GM12878 (cell line): ENCODE measurements at regions not wholly inside any gene's neighbourhood (a gene's known extent, or its start where the extent isn't known, plus 50 kb on each side); places are given as distances from the start of the nearest gene placed in this dataset.

Experiments
- ATAC-seq: fragments of 200-7000 bp; cut with Tn5 transposase; 3 replicates; pipeline ENCODE4 v1.9.1; 2020; ENCODE audit warnings: mild to moderate bottlenecking, moderate library complexity
- BruUV-seq: library from RNA; stranded (reverse); fragments of 400-500 nt; replicated peaks from 2 replicates; lab custom pipeline; 2021; lab: Mats Ljungman, UMichigan
- CTCF ChIA-PET: fragments of 300-600 bp; sonication (Branson Sonifier 250); formaldehyde crosslinking; extraction: SDS; loops from one replicate; lab custom pipeline; 2021; ENCODE audit warnings: inconsistent platforms; lab: Yijun Ruan, JAX
- POLR2A ChIA-PET: fragments of 350-600 bp; formaldehyde crosslinking; extraction: SDS; loops from one replicate; lab custom pipeline; 2021; ENCODE audit warnings: inconsistent platforms; lab: Charles Lee
- RAD21 ChIA-PET: fragments of 300-600 bp; sonication (Branson Sonifier 250); formaldehyde crosslinking; loops from one replicate; lab custom pipeline; 2023; ENCODE audit warnings: antibody characterized with exemption; ENCODE audit not compliant: unreplicated experiment; lab: Charles Lee
- SMC1A ChIA-PET: fragments of 300-600 bp; sonication (Branson Sonifier 250); formaldehyde crosslinking; loops from one replicate; lab custom pipeline; 2023; ENCODE audit not compliant: unreplicated experiment, uncharacterized antibody; lab: Charles Lee
- DNase-seq: peaks from one replicate; pipeline ENCODE4 v3.0.0-alpha.2; 2011; ENCODE audit warnings: low read depth, low spot score
- FAIRE-seq: peaks from 3 replicates; lab custom pipeline; 2011; peaks lifted over from hg19 to GRCh38; lab: Jason Lieb, UNC
- H2AFZ ChIP-seq: 2 replicates; pipeline ENCODE4 v1.6.0; 2011; ENCODE audit warnings: low read depth, low read length, control low read depth; ENCODE audit not compliant: control insufficient read depth
- H3K27ac ChIP-seq: 2 replicates; pipeline ENCODE4 v1.5.1; 2011; ENCODE audit warnings: control low read depth; ENCODE audit not compliant: control insufficient read depth, insufficient read depth
- H3K27me3 ChIP-seq, 2 experiments: replicated peaks in 1 of 2; 2 replicates each; pipeline versions ENCODE4 v1.6.0 to v1.6.1; 2011; ENCODE audit warnings: low read length in 1 of 2; ENCODE audit not compliant: control insufficient read depth in 2 of 2, insufficient read depth in 2 of 2
- H3K36me3 ChIP-seq, 2 experiments: 2 replicates each; pipeline ENCODE4 v1.5.1; 2011; ENCODE audit warnings: low read length in 1 of 2; ENCODE audit not compliant: control insufficient read depth in 2 of 2, insufficient read depth in 2 of 2
- H3K4me1 ChIP-seq: 2 replicates; pipeline ENCODE4 v1.6.1; 2011; ENCODE audit warnings: mild to moderate bottlenecking, low read length, moderate library complexity, mixed read lengths; ENCODE audit not compliant: control insufficient read depth, insufficient read depth
- H3K4me2 ChIP-seq: 2 replicates; pipeline ENCODE4 v1.6.0; 2011; ENCODE audit warnings: control low read depth; ENCODE audit not compliant: control insufficient read depth, insufficient read depth
- H3K4me3 ChIP-seq: fragments of 200-600 bp; sonication (generic); 2 replicates; pipeline ENCODE4 v1.5.1; 2016
- H3K79me2 ChIP-seq: 2 replicates; pipeline ENCODE4 v1.6.0; 2011; ENCODE audit warnings: low read length; ENCODE audit not compliant: control insufficient read depth, insufficient read depth
- H3K9ac ChIP-seq: 2 replicates; pipeline ENCODE4 v1.8.0; 2011; ENCODE audit warnings: low read length, control low read depth, mixed read lengths; ENCODE audit not compliant: control insufficient read depth, insufficient read depth
- H3K9me3 ChIP-seq: replicated peaks from 3 replicates; pipeline ENCODE4 v1.5.1; 2011; ENCODE audit warnings: mild to moderate bottlenecking, low read length; ENCODE audit not compliant: control insufficient read depth, insufficient read depth
- H4K20me1 ChIP-seq: 2 replicates; pipeline ENCODE4 v1.6.0; 2011; ENCODE audit not compliant: control insufficient read depth, insufficient read depth
- FOXM1 ChIP-seq: IDR thresholded peaks from 2 replicates; pipeline ENCODE4 v1.6.1; 2012; ENCODE audit warnings: low read depth, mild to moderate bottlenecking, inconsistent platforms, low read length, moderate library complexity
- HDAC6 ChIP-seq: fragments of 200-600 bp; sonication (generic); IDR thresholded peaks from one replicate; pipeline ENCODE4 v1.8.0; 2017; ENCODE audit warnings: antibody characterized with exemption; ENCODE audit not compliant: unreplicated experiment
- NFYA ChIP-seq: IDR thresholded peaks from 2 replicates; pipeline ENCODE4 v1.6.1; 2011; ENCODE audit warnings: low read depth, mild to moderate bottlenecking, low read length, improper control_type of control experiment, borderline replicate concordance
- NR2C1 ChIP-seq: fragments of 450-650 bp; IDR thresholded peaks from 2 replicates; pipeline ENCODE4 v1.6.1; 2017; ENCODE audit warnings: antibody characterized with exemption, mild to moderate bottlenecking, moderate library complexity
- RAD51 ChIP-seq: fragments of 450-650 bp; IDR thresholded peaks from 2 replicates; pipeline ENCODE4 v1.6.1; 2016; ENCODE audit warnings: moderate library complexity, mild to moderate bottlenecking, inconsistent platforms
- STAT3 ChIP-seq: IDR thresholded peaks from 2 replicates; pipeline ENCODE4 v1.6.1; 2011; ENCODE audit warnings: low read depth, low read length, improper control_type of control experiment
- SUPT20H ChIP-seq: IDR thresholded peaks from 2 replicates; pipeline ENCODE4 v1.6.1; 2011; ENCODE audit warnings: low read depth, mild to moderate bottlenecking, low read length, moderate library complexity, borderline replicate concordance; ENCODE audit not compliant: control insufficient read depth
- ZNF217 ChIP-seq: fragments of 450-650 bp; IDR thresholded peaks from 2 replicates; pipeline ENCODE4 v1.6.1; 2017; ENCODE audit warnings: antibody characterized with exemption, mild to moderate bottlenecking
- ZNF622 ChIP-seq: fragments of 450-650 bp; IDR thresholded peaks from 2 replicates; pipeline ENCODE4 v1.6.1; 2017; ENCODE audit warnings: mild to moderate bottlenecking, inconsistent platforms
- WGBS: methylation state at CpG from one replicate; pipeline ENCODE4 v1.1.6; 2016; ENCODE audit warnings: low lambda C conversion rate; ENCODE audit not compliant: insufficient replicate concordance, insufficient coverage; ENCODE audit errors: missing lambda C conversion rate; 5-methylcytosine and 5-hydroxymethylcytosine counted together
- in situ Hi-C: fragments of 300-500 bp; cut with MboI; formaldehyde crosslinking; loops from 9 replicates; pipeline ENCODE4 v1.14.3; 2018; ENCODE audit warnings: mixed read lengths
- intact Hi-C: fragments of 100-400 bp; cut with micrococcal nuclease; formaldehyde crosslinking; loops from one replicate; pipeline ENCODE4 v1.14.2; 2022; ENCODE audit not compliant: unreplicated experiment
- TF ChIP-seq, protein P1 (sequence below): fragments of 150-350 bp; IDR thresholded peaks from 2 replicates; pipeline ENCODE4 v1.6.1; 2014; ENCODE audit warnings: mild to moderate bottlenecking, low read depth, low read length
- TF ChIP-seq, protein P2 (sequence below): fragments of 450-650 bp; IDR thresholded peaks from 2 replicates; pipeline ENCODE4 v1.6.1; 2014; ENCODE audit warnings: mild to moderate bottlenecking
- TF ChIP-seq, protein P3 (sequence below): fragments of 450-650 bp; IDR thresholded peaks from 2 replicates; pipeline ENCODE4 v1.6.1; 2016; ENCODE audit warnings: mild to moderate bottlenecking
- TF ChIP-seq, protein P4 (sequence below): fragments of 450-650 bp; IDR thresholded peaks from 2 replicates; pipeline ENCODE4 v1.6.1; 2017; ENCODE audit warnings: mild to moderate bottlenecking, low read depth, inconsistent platforms; ENCODE audit not compliant: poor library complexity, severe bottlenecking

DNA sequence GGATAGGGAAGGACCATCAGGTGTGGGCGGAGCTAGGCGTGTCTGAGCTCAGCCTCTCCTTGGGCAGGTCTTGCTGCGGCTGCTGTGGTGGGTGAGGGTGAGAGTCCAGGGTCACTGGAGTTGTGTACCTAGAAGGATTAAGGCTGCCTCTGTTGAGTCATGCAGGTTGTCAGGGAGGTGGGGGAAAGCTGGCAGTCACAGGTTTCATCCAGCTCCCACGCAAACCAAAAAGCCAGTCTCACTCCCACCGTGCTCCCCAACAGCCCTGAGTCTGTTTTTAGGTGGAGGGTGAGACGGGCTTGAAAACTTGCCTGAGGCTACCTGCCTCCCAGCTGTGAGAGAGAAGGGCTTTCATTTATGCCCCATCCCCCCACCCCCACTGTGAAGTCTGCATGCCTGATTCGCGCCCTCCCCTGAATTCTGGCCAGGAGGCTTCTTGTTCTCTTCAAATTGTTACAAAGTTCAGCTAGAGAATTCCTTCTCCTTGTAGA, 161.5 kb downstream of the MYLK4 start:
- Histone ChIP-seq H3K27me3 (no peaks in the 10 kb centered on the region), H2AFZ (no peak overlapping the region), H3K4me2 (no peak overlapping the region), H3K9ac (no peak overlapping the region), H3K27ac (no peak overlapping the region), H3K4me3 (no peak overlapping the region), H3K4me1 (no peaks in the 10 kb centered on the region), H3K9me3 (no peaks in the 10 kb centered on the region), H3K79me2 (no peaks in the 10 kb centered on the region), H3K36me3 (no peaks in the 10 kb centered on the region), H4K20me1 (no peaks in the 10 kb centered on the region)
- TF ChIP-seq ZNF622 (no peak), RAD51 (no peak), NFYA (no peak), FOXM1 (no peak), SUPT20H (no peak), HDAC6 (no peak), STAT3 (no peak), ZNF217 (no peak), NR2C1 (no peak)
- TF ChIP-seq, protein P1, sequence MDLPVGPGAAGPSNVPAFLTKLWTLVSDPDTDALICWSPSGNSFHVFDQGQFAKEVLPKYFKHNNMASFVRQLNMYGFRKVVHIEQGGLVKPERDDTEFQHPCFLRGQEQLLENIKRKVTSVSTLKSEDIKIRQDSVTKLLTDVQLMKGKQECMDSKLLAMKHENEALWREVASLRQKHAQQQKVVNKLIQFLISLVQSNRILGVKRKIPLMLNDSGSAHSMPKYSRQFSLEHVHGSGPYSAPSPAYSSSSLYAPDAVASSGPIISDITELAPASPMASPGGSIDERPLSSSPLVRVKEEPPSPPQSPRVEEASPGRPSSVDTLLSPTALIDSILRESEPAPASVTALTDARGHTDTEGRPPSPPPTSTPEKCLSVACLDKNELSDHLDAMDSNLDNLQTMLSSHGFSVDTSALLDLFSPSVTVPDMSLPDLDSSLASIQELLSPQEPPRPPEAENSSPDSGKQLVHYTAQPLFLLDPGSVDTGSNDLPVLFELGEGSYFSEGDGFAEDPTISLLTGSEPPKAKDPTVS = no peak
- TF ChIP-seq, protein P2, sequence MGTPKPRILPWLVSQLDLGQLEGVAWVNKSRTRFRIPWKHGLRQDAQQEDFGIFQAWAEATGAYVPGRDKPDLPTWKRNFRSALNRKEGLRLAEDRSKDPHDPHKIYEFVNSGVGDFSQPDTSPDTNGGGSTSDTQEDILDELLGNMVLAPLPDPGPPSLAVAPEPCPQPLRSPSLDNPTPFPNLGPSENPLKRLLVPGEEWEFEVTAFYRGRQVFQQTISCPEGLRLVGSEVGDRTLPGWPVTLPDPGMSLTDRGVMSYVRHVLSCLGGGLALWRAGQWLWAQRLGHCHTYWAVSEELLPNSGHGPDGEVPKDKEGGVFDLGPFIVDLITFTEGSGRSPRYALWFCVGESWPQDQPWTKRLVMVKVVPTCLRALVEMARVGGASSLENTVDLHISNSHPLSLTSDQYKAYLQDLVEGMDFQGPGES = no peak
- TF ChIP-seq, protein P3, sequence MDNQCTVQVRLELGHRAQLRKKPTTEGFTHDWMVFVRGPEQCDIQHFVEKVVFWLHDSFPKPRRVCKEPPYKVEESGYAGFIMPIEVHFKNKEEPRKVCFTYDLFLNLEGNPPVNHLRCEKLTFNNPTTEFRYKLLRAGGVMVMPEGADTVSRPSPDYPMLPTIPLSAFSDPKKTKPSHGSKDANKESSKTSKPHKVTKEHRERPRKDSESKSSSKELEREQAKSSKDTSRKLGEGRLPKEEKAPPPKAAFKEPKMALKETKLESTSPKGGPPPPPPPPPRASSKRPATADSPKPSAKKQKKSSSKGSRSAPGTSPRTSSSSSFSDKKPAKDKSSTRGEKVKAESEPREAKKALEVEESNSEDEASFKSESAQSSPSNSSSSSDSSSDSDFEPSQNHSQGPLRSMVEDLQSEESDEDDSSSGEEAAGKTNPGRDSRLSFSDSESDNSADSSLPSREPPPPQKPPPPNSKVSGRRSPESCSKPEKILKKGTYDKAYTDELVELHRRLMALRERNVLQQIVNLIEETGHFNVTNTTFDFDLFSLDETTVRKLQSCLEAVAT = no peak
- TF ChIP-seq, protein P4, sequence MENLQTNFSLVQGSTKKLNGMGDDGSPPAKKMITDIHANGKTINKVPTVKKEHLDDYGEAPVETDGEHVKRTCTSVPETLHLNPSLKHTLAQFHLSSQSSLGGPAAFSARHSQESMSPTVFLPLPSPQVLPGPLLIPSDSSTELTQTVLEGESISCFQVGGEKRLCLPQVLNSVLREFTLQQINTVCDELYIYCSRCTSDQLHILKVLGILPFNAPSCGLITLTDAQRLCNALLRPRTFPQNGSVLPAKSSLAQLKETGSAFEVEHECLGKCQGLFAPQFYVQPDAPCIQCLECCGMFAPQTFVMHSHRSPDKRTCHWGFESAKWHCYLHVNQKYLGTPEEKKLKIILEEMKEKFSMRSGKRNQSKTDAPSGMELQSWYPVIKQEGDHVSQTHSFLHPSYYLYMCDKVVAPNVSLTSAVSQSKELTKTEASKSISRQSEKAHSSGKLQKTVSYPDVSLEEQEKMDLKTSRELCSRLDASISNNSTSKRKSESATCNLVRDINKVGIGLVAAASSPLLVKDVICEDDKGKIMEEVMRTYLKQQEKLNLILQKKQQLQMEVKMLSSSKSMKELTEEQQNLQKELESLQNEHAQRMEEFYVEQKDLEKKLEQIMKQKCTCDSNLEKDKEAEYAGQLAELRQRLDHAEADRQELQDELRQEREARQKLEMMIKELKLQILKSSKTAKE = no peak
- 69% methylated on average over 8 of the region's 8 CpGs for whole genome bisulfite sequencing
- intact Hi-C loops (no loop called here), in situ Hi-C loops (no loop called here)
- BruUV-seq = no TSS peak
- ChIA-PET CTCF (no interaction called here), SMC1A (no interaction called here), POLR2A (no interaction called here), RAD21 (no interaction called here)
- ATAC-seq = no peak
- no peak for FAIRE-seq
- no peak for DNase-seq
